Kidney epithelial cell (primary cell): ENCODE measurements at regions not wholly inside any gene's neighbourhood (a gene's known extent, or its start where the extent isn't known, plus 50 kb on each side); places are given as distances from the start of the nearest gene placed in this dataset.

Experiments
- DNase-seq: peaks from one replicate; pipeline ENCODE4 v3.0.0-alpha.2; 2010; ENCODE audit warnings: low read depth
- H3K27me3 ChIP-seq: 2 replicates; pipeline ENCODE4 v1.6.0; 2011; ENCODE audit warnings: low read length; ENCODE audit not compliant: control insufficient read depth, insufficient read depth
- H3K36me3 ChIP-seq: 2 replicates; pipeline ENCODE4 v1.5.1; 2011; ENCODE audit warnings: low read length; ENCODE audit not compliant: control insufficient read depth, insufficient read depth
- H3K4me3 ChIP-seq: 2 replicates; pipeline ENCODE4 v1.5.1; 2011; ENCODE audit warnings: low read depth, mild to moderate bottlenecking, control low read depth, low read length
- CTCF ChIP-seq: IDR thresholded peaks from 2 replicates; pipeline ENCODE4 v1.5.1; 2011; ENCODE audit warnings: mild to moderate bottlenecking, moderate library complexity, low read length, control low read depth, inconsistent platforms; ENCODE audit not compliant: insufficient read depth, poor library complexity, severe bottlenecking

GRCh38 chr2:240275386-240275785 is 134.9 kb upstream of the OTOS start:
- Histone ChIP-seq H3K27me3 (peaks cover 3% of the 10 kb centered on the region), H3K36me3 (no peaks in the 10 kb centered on the region), H3K4me3 (no peak overlapping the region)
- no peak for DNase-seq
- no peak for TF ChIP-seq CTCF

GRCh38 chr2:240277073-240277806 is 136.8 kb upstream of the OTOS start:
- H3K27me3 ChIP-seq = peaks cover 3% of the 10 kb centered on the region
- DNase-seq = peak; percentile 23
- no peaks in the 10 kb centered on the region for H3K36me3 ChIP-seq
- no peak overlapping the region for H3K4me3 ChIP-seq
- no peak for TF ChIP-seq CTCF

- no peak for DNase-seq
- Histone ChIP-seq H3K36me3 (no peaks in the 10 kb centered on the region), H3K27me3 (peaks cover 3% of the 10 kb centered on the region), H3K4me3 (no peak overlapping the region)
- TF ChIP-seq CTCF = no peak
These were observed 137.5 kb upstream of the OTOS start for GRCh38 chr2:240277807-240278522.

GRCh38 chr2:240278661-240279060 is 138.2 kb upstream of the OTOS start:
- Histone ChIP-seq H3K27me3 (peaks cover 3% of the 10 kb centered on the region), H3K36me3 (no peaks in the 10 kb centered on the region), H3K4me3 (no peak overlapping the region)
- DNase-seq = no peak
- TF ChIP-seq CTCF = no peak

GRCh38 chr2:240280621-240281020 is 140.2 kb upstream of the OTOS start:
- H3K36me3 ChIP-seq = no peaks in the 10 kb centered on the region
- H3K27me3 ChIP-seq = peaks cover 3% of the 10 kb centered on the region
- no peak for DNase-seq
- no peak overlapping the region for H3K4me3 ChIP-seq
- TF ChIP-seq CTCF = no peak
